ENCODE measurements at regions not wholly inside any gene's neighbourhood (a gene's known extent, or its start where the extent isn't known, plus 50 kb on each side); places are given as distances from the start of the nearest gene placed in this dataset.

DNA sequence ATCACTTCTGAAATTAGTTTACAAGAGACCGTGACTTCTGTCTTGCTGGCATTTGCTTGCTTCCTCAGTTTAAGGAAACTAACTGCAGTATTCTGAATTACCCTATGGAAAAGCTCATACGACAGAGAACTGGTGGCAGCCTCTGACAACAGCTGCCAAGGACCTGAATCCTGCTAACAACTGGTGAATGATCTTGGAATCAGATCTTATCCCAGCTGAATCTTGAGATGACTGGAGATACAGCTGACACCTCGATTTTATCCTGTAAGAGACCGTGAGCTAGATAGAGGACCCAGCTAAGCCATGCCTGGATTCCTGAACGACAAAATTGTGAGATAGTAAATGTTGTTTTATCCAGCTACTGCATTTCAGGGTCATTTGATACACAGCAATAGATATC, 202.3 kb downstream of the OGFRL1 start:
- no peak overlapping the region for H3K27ac ChIP-seq
- H3K4me3 ChIP-seq: no peak overlapping the region
- peaks cover 0 to 6% of the 10 kb centered on the region in 2 donors for H3K4me1 ChIP-seq (replicated peaks in 1 of 2)
- H3K9me3 ChIP-seq (replicated peaks in 1 of 3): no peaks in the 10 kb centered on the region
- H3K27me3 ChIP-seq: no peaks in the 10 kb centered on the region
- intact Hi-C loops (cut with DNase I): no loop called here
- H3K36me3 ChIP-seq (replicated peaks in 1 of 2): no peaks in the 10 kb centered on the region
- DNase-seq: no peak
- 56 to 71% (median 63%) methylated on average over 5 of the region's 5 CpGs for WGBS, 4 donors
- TF ChIP-seq POLR2A (IDR thresholded peaks at IDR 0.05): no peak
- TF ChIP-seq, protein P1, sequence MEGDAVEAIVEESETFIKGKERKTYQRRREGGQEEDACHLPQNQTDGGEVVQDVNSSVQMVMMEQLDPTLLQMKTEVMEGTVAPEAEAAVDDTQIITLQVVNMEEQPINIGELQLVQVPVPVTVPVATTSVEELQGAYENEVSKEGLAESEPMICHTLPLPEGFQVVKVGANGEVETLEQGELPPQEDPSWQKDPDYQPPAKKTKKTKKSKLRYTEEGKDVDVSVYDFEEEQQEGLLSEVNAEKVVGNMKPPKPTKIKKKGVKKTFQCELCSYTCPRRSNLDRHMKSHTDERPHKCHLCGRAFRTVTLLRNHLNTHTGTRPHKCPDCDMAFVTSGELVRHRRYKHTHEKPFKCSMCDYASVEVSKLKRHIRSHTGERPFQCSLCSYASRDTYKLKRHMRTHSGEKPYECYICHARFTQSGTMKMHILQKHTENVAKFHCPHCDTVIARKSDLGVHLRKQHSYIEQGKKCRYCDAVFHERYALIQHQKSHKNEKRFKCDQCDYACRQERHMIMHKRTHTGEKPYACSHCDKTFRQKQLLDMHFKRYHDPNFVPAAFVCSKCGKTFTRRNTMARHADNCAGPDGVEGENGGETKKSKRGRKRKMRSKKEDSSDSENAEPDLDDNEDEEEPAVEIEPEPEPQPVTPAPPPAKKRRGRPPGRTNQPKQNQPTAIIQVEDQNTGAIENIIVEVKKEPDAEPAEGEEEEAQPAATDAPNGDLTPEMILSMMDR (IDR thresholded peaks at IDR 0.05): no peak

GRCh38 chr6:71491844-71492243, 203.2 kb downstream of the OGFRL1 start:
- H3K9me3 ChIP-seq (replicated peaks in 1 of 3): no peaks in the 10 kb centered on the region
- H3K27me3 ChIP-seq: no peaks in the 10 kb centered on the region
- H3K4me1 ChIP-seq (replicated peaks in 1 of 2): peaks cover 0 to 6% of the 10 kb centered on the region in 2 donors
- no peak overlapping the region for H3K27ac ChIP-seq
- intact Hi-C loops (cut with DNase I): no loop called here
- DNase-seq: no peak
- no peak overlapping the region for H3K4me3 ChIP-seq
- H3K36me3 ChIP-seq (replicated peaks in 1 of 2): no peaks in the 10 kb centered on the region
- TF ChIP-seq, protein P1 (IDR thresholded peaks at IDR 0.05): no peak
- TF ChIP-seq POLR2A (IDR thresholded peaks at IDR 0.05): no peak

DNA sequence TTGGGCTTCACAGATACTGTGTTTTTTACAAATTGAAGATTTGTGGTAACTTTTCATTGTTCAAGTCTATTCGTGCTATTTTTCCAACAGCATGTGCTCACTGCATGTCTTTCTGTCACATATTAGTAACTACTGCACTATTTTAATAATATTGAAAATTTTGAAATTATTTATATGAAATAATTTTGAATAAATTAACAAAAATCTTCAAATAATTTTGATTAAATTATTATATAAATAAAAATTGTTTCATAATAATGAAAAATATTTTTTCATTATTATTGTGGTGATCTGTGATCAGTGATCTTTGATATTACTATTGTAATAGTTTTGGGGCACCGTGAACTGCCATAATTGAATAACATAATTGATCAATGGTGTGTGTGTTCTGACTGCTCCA, 204.1 kb downstream of the OGFRL1 start:
- DNase-seq: no peak
- TF ChIP-seq, protein P1 (IDR thresholded peaks at IDR 0.05): no peak
- no peak for TF ChIP-seq POLR2A (IDR thresholded peaks at IDR 0.05)
- WGBS, 4 donors: 48 to 77% (median 70%) methylated on average over 2 of the region's 2 CpGs
- no peaks in the 10 kb centered on the region for H3K27me3 ChIP-seq
- H3K9me3 ChIP-seq (replicated peaks in 1 of 3): no peaks in the 10 kb centered on the region
- no peak overlapping the region for H3K4me3 ChIP-seq
- no peak overlapping the region for H3K27ac ChIP-seq
- H3K4me1 ChIP-seq (replicated peaks in 1 of 2): peaks cover 0 to 6% of the 10 kb centered on the region in 2 donors
- intact Hi-C loops (cut with DNase I): no loop called here
- H3K36me3 ChIP-seq (replicated peaks in 1 of 2): no peaks in the 10 kb centered on the region

DNA sequence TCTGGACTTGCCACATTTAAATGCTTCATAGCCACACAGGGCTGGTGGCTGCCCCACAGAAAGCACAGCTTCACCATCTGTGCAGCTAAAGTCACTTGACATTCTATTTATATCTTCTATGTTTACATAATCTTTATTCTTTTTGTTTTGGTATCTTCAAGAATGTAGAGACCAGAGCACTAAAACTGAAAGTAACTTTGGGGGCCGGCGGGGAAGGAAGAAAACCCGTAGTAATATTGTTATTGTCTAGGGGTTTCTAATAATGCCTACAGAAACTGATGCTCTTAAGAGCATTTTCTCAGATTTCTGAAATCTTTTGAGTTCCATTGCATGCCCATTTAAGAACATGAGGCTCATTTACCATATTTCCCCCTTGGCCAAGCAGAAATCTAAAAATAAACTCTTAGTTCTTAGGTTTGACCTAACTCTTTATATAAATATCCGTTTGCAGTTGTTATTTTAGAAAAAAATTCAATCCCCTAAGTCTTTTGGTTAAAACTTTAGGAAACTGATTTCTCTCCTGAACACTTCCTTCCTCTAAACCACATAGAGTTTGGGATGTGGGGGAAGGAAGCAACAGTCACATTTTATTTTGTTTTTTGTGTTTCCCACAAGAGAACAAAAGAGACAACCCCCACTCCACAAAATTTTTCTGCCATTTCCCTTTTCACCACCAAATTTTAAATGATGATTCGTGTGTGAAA, 207.6 kb downstream of the OGFRL1 start:
- peaks cover 0 to 6% of the 10 kb centered on the region in 2 donors for H3K4me1 ChIP-seq (replicated peaks in 1 of 2)
- intact Hi-C loops (cut with DNase I): no loop called here

More for the DNA sequence above, 207.6 kb downstream of the OGFRL1 start:
- no peaks in the 10 kb centered on the region for H3K27me3 ChIP-seq
- H3K9me3 ChIP-seq (replicated peaks in 1 of 3): no peaks in the 10 kb centered on the region
- peak overlapping the region in 1 of 4 donors; percentile 37 for H3K4me3 ChIP-seq
- WGBS, 4 donors: 27 to 49% (median 38%) methylated on average over 5 of the region's 5 CpGs
- TF ChIP-seq POLR2A (IDR thresholded peaks at IDR 0.05): no peak
- TF ChIP-seq, protein P1 (IDR thresholded peaks at IDR 0.05): no peak
- H3K36me3 ChIP-seq (replicated peaks in 1 of 2): no peaks in the 10 kb centered on the region
- peak overlapping the region in 3 of 5 donors; percentile 3 to 45 (median 37) for H3K27ac ChIP-seq
- DNase-seq: no peak
